Skeletal muscle tissue (tissue), 3 donors: ENCODE measurements at regions not wholly inside any gene's neighbourhood (a gene's known extent, or its start where the extent isn't known, plus 50 kb on each side); places are given as distances from the start of the nearest gene placed in this dataset.

Source experiments
- H3K27ac ChIP-seq: one replicate; pipeline ENCODE4 v1.7.0; 2013; ENCODE audit warnings: mild to moderate bottlenecking, low read depth, low read length, inconsistent platforms
- H3K27me3 ChIP-seq, 3 donors: one replicate each; pipeline ENCODE4 v1.7.0; 2013; ENCODE audit warnings: low read length in 3 of 3; ENCODE audit not compliant: control insufficient read depth in 3 of 3, insufficient read depth in 3 of 3
- H3K36me3 ChIP-seq, 3 donors: one replicate each; pipeline ENCODE4 v1.7.0; 2013; ENCODE audit warnings: low read length in 3 of 3; ENCODE audit not compliant: control insufficient read depth in 3 of 3, insufficient read depth in 3 of 3
- H3K4me1 ChIP-seq, 3 donors: one replicate each; pipeline ENCODE4 v1.7.0; 2013; ENCODE audit warnings: low read length in 3 of 3, mild to moderate bottlenecking in 3 of 3; ENCODE audit not compliant: control insufficient read depth in 3 of 3, insufficient read depth in 3 of 3
- H3K4me3 ChIP-seq, 3 donors: one replicate each; pipeline ENCODE4 v1.7.0; 2013; ENCODE audit warnings: low read length in 3 of 3
- H3K9ac ChIP-seq, 3 donors: one replicate each; pipeline ENCODE4 v1.7.0; 2013; ENCODE audit warnings: low read length in 3 of 3, mild to moderate bottlenecking in 3 of 3, moderate library complexity in 2 of 3, low read depth in 1 of 3
- H3K9me3 ChIP-seq, 3 donors: one replicate each; pipeline ENCODE4 v1.7.0; 2013; ENCODE audit warnings: low read length in 3 of 3; ENCODE audit not compliant: control insufficient read depth in 3 of 3
- donor health status: Osteomylitis.

DNA sequence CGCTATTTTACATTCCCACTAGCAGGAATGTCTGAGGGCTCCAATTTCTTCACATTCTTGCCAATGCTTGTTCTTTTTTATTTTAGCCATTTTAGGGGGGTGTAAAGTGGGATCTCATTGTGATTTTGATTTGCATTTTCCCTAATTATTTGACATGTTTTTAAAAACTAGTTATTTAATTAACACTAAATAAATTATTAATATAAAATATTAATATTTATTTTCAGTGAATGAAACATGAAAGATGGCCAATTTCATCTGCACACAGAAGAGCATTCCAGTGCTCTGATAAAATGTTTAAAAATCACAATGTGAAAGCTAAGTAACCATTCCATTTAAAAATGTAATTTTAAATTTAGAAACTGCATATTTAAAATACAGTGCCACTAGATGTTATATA is 322.2 kb upstream of the ZNF521 start:
- no peaks in the 10 kb centered on the region for H3K36me3 ChIP-seq
- H3K9me3 ChIP-seq, result no peaks in the 10 kb centered on the region
- no peak overlapping the region for H3K9ac ChIP-seq
- no peak overlapping the region for H3K27ac ChIP-seq
- H3K4me1 ChIP-seq, result no peaks in the 10 kb centered on the region
- H3K27me3 ChIP-seq, result no peaks in the 10 kb centered on the region
- no peak overlapping the region for H3K4me3 ChIP-seq

DNA sequence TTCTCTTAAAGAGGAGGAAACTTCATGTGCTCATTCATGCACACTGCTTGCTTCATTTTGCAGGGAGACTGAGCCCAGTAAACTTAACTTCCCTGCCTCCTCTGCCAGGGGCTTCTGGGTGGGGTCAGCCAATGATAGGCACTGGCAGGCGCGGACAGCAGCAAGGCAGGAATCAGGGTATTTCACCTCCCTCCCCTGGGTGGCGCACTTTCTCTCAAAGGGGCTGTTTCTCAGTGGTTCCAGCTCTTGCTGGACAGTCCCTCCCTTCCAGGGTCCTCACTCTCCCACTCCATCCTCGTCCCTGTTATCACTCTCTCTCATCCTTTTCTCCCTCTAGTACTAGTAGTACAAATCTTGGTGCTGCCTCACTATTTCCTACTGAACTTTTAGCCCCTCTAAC is 320.5 kb upstream of the ZNF521 start:
- no peak overlapping the region for H3K4me3 ChIP-seq
- no peak overlapping the region for H3K9ac ChIP-seq
- no peaks in the 10 kb centered on the region for H3K36me3 ChIP-seq
- no peaks in the 10 kb centered on the region for H3K27me3 ChIP-seq
- no peaks in the 10 kb centered on the region for H3K4me1 ChIP-seq
- H3K9me3 ChIP-seq, result no peaks in the 10 kb centered on the region
- no peak overlapping the region for H3K27ac ChIP-seq

DNA sequence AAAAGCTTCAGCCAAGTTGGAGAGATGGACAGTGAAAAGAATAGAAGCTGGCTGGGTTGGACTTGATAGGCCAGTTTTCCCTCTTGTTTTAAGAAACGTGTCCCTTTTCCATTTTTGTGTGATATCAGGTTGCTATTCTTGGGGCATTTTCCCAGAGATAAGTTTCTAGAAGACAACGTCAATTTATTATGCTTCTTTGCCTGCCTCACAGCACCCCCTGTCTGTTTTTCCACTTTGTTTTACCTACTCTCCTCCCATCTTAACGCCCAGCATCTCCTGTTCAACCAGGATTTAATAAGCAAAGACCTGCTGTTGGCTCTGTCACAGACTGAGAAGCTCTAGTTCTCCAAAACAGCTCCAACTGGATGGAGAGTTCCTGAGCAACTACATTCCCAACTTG is 317.8 kb upstream of the ZNF521 start:
- Histone ChIP-seq H3K9me3 (no peaks in the 10 kb centered on the region), H3K4me3 (no peak overlapping the region), H3K36me3 (no peaks in the 10 kb centered on the region), H3K4me1 (no peaks in the 10 kb centered on the region), H3K27me3 (no peaks in the 10 kb centered on the region), H3K9ac (no peak overlapping the region), H3K27ac (no peak overlapping the region)

DNA sequence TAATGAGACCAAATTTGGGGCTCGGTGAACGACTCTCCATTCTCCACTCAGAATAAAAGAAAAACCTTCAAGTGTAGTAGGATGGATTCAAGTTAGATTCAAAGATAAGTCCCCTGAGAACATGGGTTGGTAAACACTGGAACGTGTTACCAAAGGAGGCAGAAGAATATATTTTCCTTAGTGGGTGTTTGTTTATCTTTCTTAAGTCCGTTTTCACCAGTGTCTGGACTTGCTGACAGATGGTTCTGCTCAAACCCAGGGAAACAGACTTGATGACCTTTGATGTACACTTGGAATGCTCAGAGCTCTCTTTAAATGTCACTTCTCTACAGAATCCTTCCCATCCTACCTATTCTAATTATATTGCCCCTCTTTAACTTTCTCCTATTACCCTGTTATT is 310.3 kb upstream of the ZNF521 start:
- Histone ChIP-seq H3K4me1 (no peaks in the 10 kb centered on the region), H3K9ac (no peak overlapping the region), H3K27me3 (no peaks in the 10 kb centered on the region), H3K4me3 (no peak overlapping the region), H3K9me3 (no peaks in the 10 kb centered on the region), H3K27ac (no peak overlapping the region), H3K36me3 (no peaks in the 10 kb centered on the region)

DNA sequence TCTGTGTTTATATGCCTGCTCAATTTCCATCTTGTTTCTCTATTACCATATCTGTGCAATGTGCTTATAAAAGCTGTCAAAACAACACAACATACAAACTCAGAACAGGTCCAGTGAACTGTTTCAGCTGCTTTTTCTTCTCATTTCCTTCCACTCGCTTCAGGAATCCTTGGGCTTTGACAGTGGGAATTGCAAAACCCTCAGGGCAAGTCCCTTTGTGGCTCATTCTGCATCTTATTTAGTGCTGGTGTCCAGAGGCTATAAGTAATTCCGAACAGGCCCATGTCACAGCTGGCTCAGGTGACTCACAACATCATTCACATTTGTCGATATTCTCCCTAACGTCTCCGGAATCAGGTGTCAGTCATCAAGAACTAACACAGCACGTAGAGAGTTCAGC is 309.9 kb upstream of the ZNF521 start:
- Histone ChIP-seq H3K36me3 (no peaks in the 10 kb centered on the region), H3K9ac (no peak overlapping the region), H3K9me3 (no peaks in the 10 kb centered on the region), H3K27ac (no peak overlapping the region), H3K27me3 (no peaks in the 10 kb centered on the region), H3K4me1 (no peaks in the 10 kb centered on the region), H3K4me3 (no peak overlapping the region)

DNA sequence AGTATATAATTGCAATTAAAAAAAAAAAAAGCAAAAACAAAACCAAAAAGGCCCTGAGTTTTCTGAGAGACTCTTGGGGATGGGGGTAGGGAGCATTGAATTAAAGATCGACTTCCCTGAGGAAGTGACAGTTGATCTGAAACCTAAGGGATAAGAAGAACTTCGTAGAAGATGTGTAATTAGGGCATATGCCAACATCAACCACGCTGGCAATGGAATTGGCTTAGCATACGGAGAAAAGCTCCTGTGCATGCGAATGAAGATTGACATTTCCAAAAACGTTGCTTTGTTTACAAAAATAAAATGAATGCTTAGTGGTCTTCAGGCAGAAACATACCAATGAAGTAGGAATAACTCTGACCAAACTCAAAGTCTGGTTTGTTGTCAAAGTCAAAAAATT is 307.6 kb upstream of the ZNF521 start:
- H3K27ac ChIP-seq, result no peak overlapping the region
- H3K4me3 ChIP-seq, result no peak overlapping the region
- no peak overlapping the region for H3K9ac ChIP-seq
- no peaks in the 10 kb centered on the region for H3K9me3 ChIP-seq
- no peaks in the 10 kb centered on the region for H3K4me1 ChIP-seq
- no peaks in the 10 kb centered on the region for H3K36me3 ChIP-seq
- no peaks in the 10 kb centered on the region for H3K27me3 ChIP-seq

DNA sequence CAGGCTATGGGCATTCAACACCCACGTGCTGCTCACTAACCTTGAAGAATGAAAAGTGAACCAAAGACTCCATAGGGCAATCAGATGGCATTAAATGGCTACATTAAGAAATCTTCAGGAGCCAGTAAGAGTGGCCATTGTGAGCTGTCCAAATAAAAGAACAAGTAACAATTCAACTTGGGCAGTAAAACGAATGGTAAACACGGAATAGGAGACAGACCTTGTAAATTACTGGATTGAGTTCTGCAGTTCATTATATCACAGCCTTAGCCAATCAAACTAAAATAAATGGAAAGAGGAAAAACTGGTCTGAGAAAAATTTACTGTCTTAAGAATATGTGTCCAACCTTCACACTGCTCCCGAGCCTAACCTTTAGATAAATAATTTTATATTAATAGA is 306.5 kb upstream of the ZNF521 start:
- H3K9me3 ChIP-seq, result no peaks in the 10 kb centered on the region
- no peak overlapping the region for H3K4me3 ChIP-seq
- no peaks in the 10 kb centered on the region for H3K36me3 ChIP-seq
- no peaks in the 10 kb centered on the region for H3K4me1 ChIP-seq
- H3K9ac ChIP-seq, result no peak overlapping the region
- H3K27ac ChIP-seq, result no peak overlapping the region
- no peaks in the 10 kb centered on the region for H3K27me3 ChIP-seq

DNA sequence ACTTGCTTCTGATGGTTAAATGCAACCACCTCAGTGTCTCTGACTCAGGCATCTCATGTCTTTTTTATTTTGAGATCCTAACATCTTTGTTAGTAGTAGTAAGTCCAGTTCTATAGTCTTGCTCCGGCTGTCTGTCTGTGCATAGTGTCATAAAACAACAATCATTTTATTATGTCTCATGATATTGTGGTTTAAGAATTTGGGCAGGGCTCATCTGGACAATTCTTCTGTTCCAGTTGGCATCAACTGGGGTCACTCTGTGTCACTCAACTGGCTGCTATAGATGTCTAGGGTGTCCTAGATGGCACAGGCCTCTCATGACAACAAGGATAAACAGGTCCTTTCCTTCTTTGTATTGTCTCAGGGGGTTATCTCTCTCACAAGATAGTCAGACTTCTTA is 299.6 kb upstream of the ZNF521 start:
- no peak overlapping the region for H3K4me3 ChIP-seq
- H3K9ac ChIP-seq, result no peak overlapping the region
- H3K27ac ChIP-seq, result no peak overlapping the region
- no peaks in the 10 kb centered on the region for H3K9me3 ChIP-seq
- H3K27me3 ChIP-seq, result no peaks in the 10 kb centered on the region
- peaks cover 0 to 2% (median 0%) of the 10 kb centered on the region in 3 donors for H3K4me1 ChIP-seq
- H3K36me3 ChIP-seq, result no peaks in the 10 kb centered on the region

DNA sequence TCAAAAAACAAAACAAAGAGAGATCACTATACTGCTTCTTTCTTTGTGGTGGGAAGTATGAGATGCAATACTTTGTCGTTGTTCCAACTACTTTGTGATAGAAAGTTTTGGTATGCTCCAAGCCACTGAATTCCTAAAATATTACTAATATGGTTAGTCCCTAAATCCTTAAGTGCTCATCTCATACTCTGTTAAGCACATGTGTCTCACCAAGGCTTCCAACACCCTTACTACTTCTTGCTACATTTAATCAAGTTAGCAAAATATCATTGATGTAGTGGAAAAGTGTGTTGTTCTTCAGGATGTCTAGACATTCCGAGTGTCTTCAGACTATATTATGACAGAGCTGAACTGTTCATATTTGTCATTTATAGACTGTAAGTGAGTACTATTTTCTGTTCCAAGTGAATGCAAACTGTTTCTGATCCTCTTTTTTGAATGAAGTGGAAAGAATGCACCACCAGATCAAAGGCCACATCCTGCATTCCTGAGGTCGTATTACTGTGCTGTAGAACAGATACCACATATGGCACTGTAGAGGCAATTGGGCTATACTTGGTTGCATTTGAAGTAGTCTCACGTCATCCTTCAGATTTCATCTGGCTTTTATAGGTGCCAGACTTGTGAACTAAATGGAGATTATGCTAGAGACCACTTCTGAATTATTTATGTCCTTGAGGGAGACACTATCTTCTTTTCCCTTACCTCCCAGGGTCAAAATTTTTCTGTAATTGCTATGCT is 298.4 kb upstream of the ZNF521 start:
- H3K27ac ChIP-seq, result peak overlapping the region; percentile 42
- H3K27me3 ChIP-seq, result no peaks in the 10 kb centered on the region
- H3K9ac ChIP-seq, result no peak overlapping the region
- no peaks in the 10 kb centered on the region for H3K36me3 ChIP-seq
- no peaks in the 10 kb centered on the region for H3K9me3 ChIP-seq
- H3K4me3 ChIP-seq, result no peak overlapping the region
- peaks cover 0 to 2% (median 0%) of the 10 kb centered on the region in 3 donors for H3K4me1 ChIP-seq

DNA sequence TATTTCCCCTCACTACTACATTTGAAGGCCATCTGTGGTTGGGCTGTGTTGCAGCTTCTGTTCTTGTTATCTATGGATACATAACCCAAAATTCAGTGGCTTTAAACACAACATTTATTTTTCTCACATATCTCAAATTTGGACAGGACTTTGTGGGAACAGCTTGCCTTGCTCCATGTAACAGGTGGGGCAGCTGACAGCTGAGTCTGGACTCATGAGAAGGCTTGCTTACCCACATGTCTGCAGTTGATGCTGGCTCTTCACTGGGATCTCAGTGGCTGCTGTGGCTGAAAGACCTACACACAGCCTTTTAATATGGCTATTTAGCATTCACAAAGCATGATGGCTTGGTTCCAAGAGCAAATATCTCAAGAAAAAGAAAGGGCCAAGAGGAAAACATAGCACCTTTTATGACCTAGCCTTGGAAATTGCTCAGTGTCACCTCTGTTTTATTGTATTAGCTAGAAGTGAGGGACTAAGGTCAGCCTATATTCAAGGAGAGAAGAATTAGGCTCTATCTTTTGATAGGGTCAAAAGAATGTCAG is 296.8 kb upstream of the ZNF521 start:
- peaks cover 0 to 2% (median 0%) of the 10 kb centered on the region in 3 donors for H3K4me1 ChIP-seq
- H3K9ac ChIP-seq, result no peak overlapping the region

More for the DNA sequence above, 296.8 kb upstream of the ZNF521 start:
- H3K36me3 ChIP-seq, result no peaks in the 10 kb centered on the region
- no peaks in the 10 kb centered on the region for H3K9me3 ChIP-seq
- H3K27ac ChIP-seq, result no peak overlapping the region
- no peaks in the 10 kb centered on the region for H3K27me3 ChIP-seq
- H3K4me3 ChIP-seq, result no peak overlapping the region
